Ascending aorta (tissue), 2 donors: ENCODE measurements at regions not wholly inside any gene's neighbourhood (a gene's known extent, or its start where the extent isn't known, plus 50 kb on each side); places are given as distances from the start of the nearest gene placed in this dataset.

Experiments
- DNase-seq, 2 donors: peaks; one replicate each; pipeline ENCODE4 v3.0.0-alpha.2; 2019; ENCODE audit warnings: low spot score in 2 of 2
- H3K27ac ChIP-seq, 2 donors: fragments of 200-600 bp; sonication (generic); one replicate each; pipeline ENCODE4 v1.5.1; 2016 to 2017; ENCODE audit warnings: mild to moderate bottlenecking in 1 of 2
- H3K27me3 ChIP-seq: fragments of 200-600 bp; sonication (generic); one replicate; pipeline ENCODE4 v1.5.1; 2017
- H3K36me3 ChIP-seq, 2 donors: fragments of 200-600 bp; sonication (generic); one replicate each; pipeline ENCODE4 v1.5.1; 2016
- H3K4me1 ChIP-seq, 2 donors: fragments of 200-600 bp; sonication (generic); one replicate each; pipeline ENCODE4 v1.5.1; 2016 to 2017; ENCODE audit warnings: mild to moderate bottlenecking in 1 of 2
- H3K4me3 ChIP-seq, 2 donors: fragments of 200-600 bp; sonication (generic); one replicate each; pipeline ENCODE4 v1.5.1; 2016 to 2017; ENCODE audit warnings: mild to moderate bottlenecking in 1 of 2
- H3K9me3 ChIP-seq, 2 donors: fragments of 200-600 bp; sonication (generic); one replicate each; pipeline ENCODE4 v1.5.1; 2016
- intact Hi-C: fragments of 100-400 bp; cut with DNase I; formaldehyde crosslinking; loops from one replicate; pipeline ENCODE4 v1.15.1; 2023
- TF ChIP-seq, protein P1 (sequence below), 3 experiments: fragments of 200-600 bp in 2 of 3; fragments of 450-650 bp in 1 of 3; sonication (generic) in 2 of 3; IDR thresholded peaks; one replicate each; pipeline ENCODE4 v1.5.1; 2016 to 2019; ENCODE audit warnings: antibody characterized with exemption in 3 of 3, mild to moderate bottlenecking in 1 of 3, moderate library complexity in 1 of 3

DNA sequence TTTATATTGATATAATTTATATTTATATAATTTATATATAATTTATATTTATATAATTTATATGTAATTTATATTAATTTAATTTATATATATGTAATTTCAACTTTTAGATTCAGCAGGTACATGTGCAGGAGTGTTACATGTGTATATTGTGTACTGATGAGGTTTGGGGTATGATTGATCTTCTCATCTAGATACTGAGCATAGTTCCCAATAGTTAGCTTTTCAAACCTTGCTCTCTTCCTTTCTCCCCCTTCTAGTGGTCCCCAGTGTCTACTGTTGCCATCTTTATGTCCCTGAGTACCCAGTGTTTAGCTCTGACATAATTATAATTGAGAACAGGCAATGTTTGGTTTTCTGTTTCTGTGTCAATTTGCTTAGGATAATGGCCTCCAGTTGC is 1335.3 kb upstream of the CDH2 start:
- no peaks in the 10 kb centered on the region for H3K4me1 ChIP-seq
- H3K9me3 ChIP-seq, result peaks cover 0 to 3% of the 10 kb centered on the region in 2 donors
- no peaks in the 10 kb centered on the region for H3K27me3 ChIP-seq
- no peak overlapping the region for H3K4me3 ChIP-seq
- H3K36me3 ChIP-seq, result no peaks in the 10 kb centered on the region
- intact Hi-C loops, result no loop called here
- DNase-seq, result no peak
- H3K27ac ChIP-seq, result no peak overlapping the region
- TF ChIP-seq, protein P1, sequence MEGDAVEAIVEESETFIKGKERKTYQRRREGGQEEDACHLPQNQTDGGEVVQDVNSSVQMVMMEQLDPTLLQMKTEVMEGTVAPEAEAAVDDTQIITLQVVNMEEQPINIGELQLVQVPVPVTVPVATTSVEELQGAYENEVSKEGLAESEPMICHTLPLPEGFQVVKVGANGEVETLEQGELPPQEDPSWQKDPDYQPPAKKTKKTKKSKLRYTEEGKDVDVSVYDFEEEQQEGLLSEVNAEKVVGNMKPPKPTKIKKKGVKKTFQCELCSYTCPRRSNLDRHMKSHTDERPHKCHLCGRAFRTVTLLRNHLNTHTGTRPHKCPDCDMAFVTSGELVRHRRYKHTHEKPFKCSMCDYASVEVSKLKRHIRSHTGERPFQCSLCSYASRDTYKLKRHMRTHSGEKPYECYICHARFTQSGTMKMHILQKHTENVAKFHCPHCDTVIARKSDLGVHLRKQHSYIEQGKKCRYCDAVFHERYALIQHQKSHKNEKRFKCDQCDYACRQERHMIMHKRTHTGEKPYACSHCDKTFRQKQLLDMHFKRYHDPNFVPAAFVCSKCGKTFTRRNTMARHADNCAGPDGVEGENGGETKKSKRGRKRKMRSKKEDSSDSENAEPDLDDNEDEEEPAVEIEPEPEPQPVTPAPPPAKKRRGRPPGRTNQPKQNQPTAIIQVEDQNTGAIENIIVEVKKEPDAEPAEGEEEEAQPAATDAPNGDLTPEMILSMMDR (IDR thresholded peaks at IDR 0.05), result no peak

DNA sequence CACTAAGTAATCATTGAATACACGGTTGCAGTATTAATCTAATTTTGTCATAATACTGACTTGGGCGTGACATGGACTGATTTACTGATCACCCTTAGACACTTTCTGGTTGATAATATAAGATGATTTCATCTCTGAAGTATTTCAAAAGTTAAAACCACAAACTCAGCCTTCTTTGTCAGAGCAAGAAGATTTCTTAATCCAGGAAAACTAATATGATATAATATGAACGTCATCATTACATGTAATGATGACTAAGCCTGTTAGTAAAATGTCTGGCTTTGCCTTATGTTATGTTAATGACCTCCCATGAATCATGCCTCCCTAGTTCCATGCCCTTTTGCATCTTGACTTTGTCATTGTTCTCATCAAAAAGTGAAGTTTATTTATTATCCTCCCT is 1325.0 kb upstream of the CDH2 start:
- no peak overlapping the region for H3K27ac ChIP-seq
- no peaks in the 10 kb centered on the region for H3K27me3 ChIP-seq
- TF ChIP-seq, protein P1 (IDR thresholded peaks at IDR 0.05), result no peak
- DNase-seq, result no peak
- H3K9me3 ChIP-seq, result no peaks in the 10 kb centered on the region
- no peaks in the 10 kb centered on the region for H3K4me1 ChIP-seq
- no peaks in the 10 kb centered on the region for H3K36me3 ChIP-seq
- intact Hi-C loops, result no loop called here
- no peak overlapping the region for H3K4me3 ChIP-seq

DNA sequence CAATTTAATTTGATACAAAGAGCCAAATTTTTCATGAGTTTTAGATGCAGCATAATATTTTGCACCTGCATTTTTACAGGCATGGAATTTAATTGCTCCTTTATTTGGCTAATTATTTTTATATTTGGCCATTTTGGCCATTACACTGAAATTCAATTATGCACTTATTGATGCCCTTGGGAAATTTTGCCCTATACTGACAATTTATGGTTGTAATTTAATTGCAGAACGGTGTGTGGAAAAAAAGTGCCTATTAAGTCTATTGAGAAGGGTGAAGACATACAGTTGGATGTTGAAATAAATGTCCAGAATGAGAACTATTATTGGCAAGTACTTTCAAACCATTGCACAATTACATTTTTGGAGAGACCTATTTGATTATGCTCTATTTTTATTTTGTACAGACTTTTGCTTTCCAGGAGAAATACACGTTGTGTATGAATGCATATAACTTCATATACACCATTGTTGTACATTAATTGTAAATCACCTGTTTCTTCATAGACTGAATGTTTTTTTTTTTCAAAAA is 1319.3 kb upstream of the CDH2 start:
- H3K27ac ChIP-seq, result no peak overlapping the region
- DNase-seq, result no peak
- H3K9me3 ChIP-seq, result no peaks in the 10 kb centered on the region
- no peaks in the 10 kb centered on the region for H3K36me3 ChIP-seq
- no peak overlapping the region for H3K4me3 ChIP-seq
- no peaks in the 10 kb centered on the region for H3K4me1 ChIP-seq
- H3K27me3 ChIP-seq, result no peaks in the 10 kb centered on the region
- TF ChIP-seq, protein P1 (IDR thresholded peaks at IDR 0.05), result no peak
- intact Hi-C loops, result no loop called here

DNA sequence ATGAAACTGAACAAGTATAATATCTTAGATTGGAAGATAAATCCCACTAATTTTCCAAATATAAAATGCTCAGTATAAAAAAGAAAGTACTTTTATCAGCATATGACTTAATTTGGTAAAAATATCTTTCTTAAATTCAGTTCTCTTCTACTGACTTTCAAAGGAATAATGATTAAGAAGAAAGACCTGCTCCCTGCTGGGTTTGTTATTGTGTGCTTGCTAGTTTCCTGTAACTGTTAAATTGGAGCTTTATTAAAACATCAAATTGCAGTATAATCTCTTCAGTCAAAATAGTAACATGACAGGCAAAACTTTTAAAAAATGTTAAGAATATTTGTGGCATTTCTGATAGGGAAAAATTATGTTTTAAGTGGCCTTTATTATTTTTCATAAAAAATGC is 1317.4 kb upstream of the CDH2 start:
- intact Hi-C loops, result no loop called here
- H3K4me1 ChIP-seq, result no peaks in the 10 kb centered on the region
- no peak overlapping the region for H3K27ac ChIP-seq
- H3K36me3 ChIP-seq, result no peaks in the 10 kb centered on the region
- H3K27me3 ChIP-seq, result no peaks in the 10 kb centered on the region
- H3K9me3 ChIP-seq, result no peaks in the 10 kb centered on the region
- H3K4me3 ChIP-seq, result no peak overlapping the region
- DNase-seq, result no peak
- TF ChIP-seq, protein P1 (IDR thresholded peaks at IDR 0.05), result no peak

DNA sequence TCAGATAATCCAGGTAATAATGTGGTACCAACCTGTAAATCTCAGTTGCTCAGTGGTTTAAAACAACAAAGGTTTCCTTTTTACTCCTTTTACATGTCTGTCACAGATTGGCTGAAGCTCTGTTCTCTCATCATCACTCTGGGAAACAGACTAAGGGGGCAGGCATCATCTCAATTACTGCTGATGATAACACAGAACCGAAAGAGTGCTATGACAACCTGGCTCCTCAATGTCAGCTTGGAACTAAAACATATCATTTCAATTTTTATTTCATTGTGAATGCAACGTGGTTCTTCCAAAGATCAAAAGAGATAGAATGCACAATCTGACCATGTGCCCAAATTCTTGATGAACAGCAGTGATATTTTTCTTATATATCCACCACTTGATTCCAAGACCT is 1315.0 kb upstream of the CDH2 start:
- Histone ChIP-seq H3K9me3 (no peaks in the 10 kb centered on the region), H3K27me3 (no peaks in the 10 kb centered on the region), H3K4me3 (no peak overlapping the region), H3K4me1 (no peaks in the 10 kb centered on the region), H3K27ac (no peak overlapping the region), H3K36me3 (no peaks in the 10 kb centered on the region)
- DNase-seq, result no peak
- TF ChIP-seq, protein P1 (IDR thresholded peaks at IDR 0.05), result no peak
- intact Hi-C loops, result no loop called here

DNA sequence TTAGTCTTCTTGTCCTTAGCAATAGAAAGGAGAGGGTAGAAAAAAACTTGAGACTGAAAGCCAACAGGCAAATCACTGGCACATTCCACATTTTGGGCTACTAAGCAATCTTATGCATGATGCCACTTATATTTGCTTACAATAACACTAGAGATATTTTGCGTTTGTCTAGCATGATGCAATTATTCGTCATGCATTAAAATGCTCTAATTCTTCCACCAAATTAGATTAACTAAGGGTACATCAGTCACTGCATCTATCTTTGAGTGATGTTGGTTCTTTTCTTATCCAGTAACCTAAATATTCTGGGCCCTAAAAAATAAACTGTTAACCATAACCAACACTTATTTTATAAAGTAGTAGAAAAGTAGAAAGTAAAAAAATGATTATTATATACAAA is 1311.7 kb upstream of the CDH2 start:
- no peak for DNase-seq
- Histone ChIP-seq H3K36me3 (no peaks in the 10 kb centered on the region), H3K9me3 (no peaks in the 10 kb centered on the region), H3K27ac (no peak overlapping the region), H3K27me3 (no peaks in the 10 kb centered on the region), H3K4me1 (no peaks in the 10 kb centered on the region), H3K4me3 (no peak overlapping the region)
- intact Hi-C loops, result no loop called here
- TF ChIP-seq, protein P1 (IDR thresholded peaks at IDR 0.05), result no peak
